Ascending aorta (tissue), 2 donors: ENCODE measurements at regions not wholly inside any gene's neighbourhood (a gene's known extent, or its start where the extent isn't known, plus 50 kb on each side); places are given as distances from the start of the nearest gene placed in this dataset.

ENCODE experiments used
- DNase-seq, 2 donors: peaks; one replicate each; pipeline ENCODE4 v3.0.0-alpha.2; 2019; ENCODE audit warnings: low spot score in 2 of 2
- H3K27ac ChIP-seq, 2 donors: fragments of 200-600 bp; sonication (generic); one replicate each; pipeline ENCODE4 v1.5.1; 2016 to 2017; ENCODE audit warnings: mild to moderate bottlenecking in 1 of 2
- H3K27me3 ChIP-seq: fragments of 200-600 bp; sonication (generic); one replicate; pipeline ENCODE4 v1.5.1; 2017
- H3K36me3 ChIP-seq, 2 donors: fragments of 200-600 bp; sonication (generic); one replicate each; pipeline ENCODE4 v1.5.1; 2016
- H3K4me1 ChIP-seq, 2 donors: fragments of 200-600 bp; sonication (generic); one replicate each; pipeline ENCODE4 v1.5.1; 2016 to 2017; ENCODE audit warnings: mild to moderate bottlenecking in 1 of 2
- H3K4me3 ChIP-seq, 2 donors: fragments of 200-600 bp; sonication (generic); one replicate each; pipeline ENCODE4 v1.5.1; 2016 to 2017; ENCODE audit warnings: mild to moderate bottlenecking in 1 of 2
- H3K9me3 ChIP-seq, 2 donors: fragments of 200-600 bp; sonication (generic); one replicate each; pipeline ENCODE4 v1.5.1; 2016
- CTCF ChIP-seq, 3 experiments: fragments of 200-600 bp in 2 of 3; fragments of 450-650 bp in 1 of 3; sonication (generic) in 2 of 3; IDR thresholded peaks; one replicate each; pipeline ENCODE4 v1.5.1; 2016 to 2019; ENCODE audit warnings: antibody characterized with exemption in 3 of 3, mild to moderate bottlenecking in 1 of 3, moderate library complexity in 1 of 3
- intact Hi-C: fragments of 100-400 bp; cut with DNase I; formaldehyde crosslinking; loops from one replicate; pipeline ENCODE4 v1.15.1; 2023

GRCh38 chr14:81584495-81584894 lies 50.8 kb upstream of the SEL1L start:
- no peaks in the 10 kb centered on the region for H3K4me1 ChIP-seq
- intact Hi-C loops: no loop called here
- no peak for TF ChIP-seq CTCF (IDR thresholded peaks at IDR 0.05)
- H3K9me3 ChIP-seq: no peaks in the 10 kb centered on the region
- no peak overlapping the region for H3K4me3 ChIP-seq
- H3K27ac ChIP-seq: no peak overlapping the region
- H3K36me3 ChIP-seq: no peaks in the 10 kb centered on the region
- no peaks in the 10 kb centered on the region for H3K27me3 ChIP-seq
- DNase-seq: no peak

GRCh38 chr14:81589381-81590065 lies 55.9 kb upstream of the SEL1L start:
- no peak for TF ChIP-seq CTCF (IDR thresholded peaks at IDR 0.05)
- Histone ChIP-seq H3K36me3 (no peaks in the 10 kb centered on the region), H3K4me1 (peaks cover 0 to 7% of the 10 kb centered on the region in 2 donors), H3K27ac (no peak overlapping the region), H3K4me3 (no peak overlapping the region), H3K9me3 (no peaks in the 10 kb centered on the region), H3K27me3 (no peaks in the 10 kb centered on the region)
- intact Hi-C loops: no loop called here
- no peak for DNase-seq

GRCh38 chr14:81591266-81591665 lies 57.6 kb upstream of the SEL1L start:
- Histone ChIP-seq H3K27ac (no peak overlapping the region), H3K36me3 (no peaks in the 10 kb centered on the region), H3K27me3 (no peaks in the 10 kb centered on the region), H3K9me3 (no peaks in the 10 kb centered on the region), H3K4me3 (no peak overlapping the region), H3K4me1 (peaks cover 0 to 7% of the 10 kb centered on the region in 2 donors)
- DNase-seq: no peak
- intact Hi-C loops: no loop called here
- TF ChIP-seq CTCF (IDR thresholded peaks at IDR 0.05): no peak

GRCh38 chr14:81594012-81594411 lies 60.4 kb upstream of the SEL1L start:
- Histone ChIP-seq H3K4me3 (no peak overlapping the region), H3K9me3 (no peaks in the 10 kb centered on the region), H3K4me1 (peaks cover 0 to 7% of the 10 kb centered on the region in 2 donors), H3K36me3 (no peaks in the 10 kb centered on the region), H3K27me3 (no peaks in the 10 kb centered on the region), H3K27ac (peak overlapping the region; percentile 6 to 52)
- intact Hi-C loops: no loop called here
- DNase-seq: peak; percentile 22 to 65
- TF ChIP-seq CTCF (IDR thresholded peaks at IDR 0.05): no peak

GRCh38 chr14:81605660-81606059 lies 72.0 kb upstream of the SEL1L start:
- Histone ChIP-seq H3K9me3 (no peaks in the 10 kb centered on the region), H3K4me1 (no peaks in the 10 kb centered on the region), H3K27me3 (no peaks in the 10 kb centered on the region), H3K4me3 (no peak overlapping the region), H3K27ac (no peak overlapping the region), H3K36me3 (no peaks in the 10 kb centered on the region)
- no peak for TF ChIP-seq CTCF (IDR thresholded peaks at IDR 0.05)
- no peak for DNase-seq
- intact Hi-C loops: no loop called here
